Stimulated activated CD4-positive, alpha-beta T cell treated with anti-CD3 and anti-CD28 coated beads, Interleukin-1b, Interleukin-23, amount 100 ng/mL, for 24 hours (primary cell): ENCODE measurements at regions not wholly inside any gene's neighbourhood (a gene's known extent, or its start where the extent isn't known, plus 50 kb on each side); places are given as distances from the start of the nearest gene placed in this dataset.
"Not testable (repeated sequence)": the region's sequence is repeated elsewhere in the genome, so short reads cannot be mapped to it uniquely, and the experiment has no call there.

Experiments used
- DNase-seq, 4 experiments: peaks; one replicate each; pipeline ENCODE4 v3.0.0-alpha.2; 2020; ENCODE audit warnings: low read depth in 4 of 4, low spot score in 1 of 4

GRCh38 chr6:99802396-99803031 is 191.5 kb downstream of the MCHR2 start:
- DNase-seq, result no peak

- DNase-seq, result no peak
Measured at GRCh38 chr6:99808992-99809391, 185.0 kb downstream of the MCHR2 start.

DNA sequence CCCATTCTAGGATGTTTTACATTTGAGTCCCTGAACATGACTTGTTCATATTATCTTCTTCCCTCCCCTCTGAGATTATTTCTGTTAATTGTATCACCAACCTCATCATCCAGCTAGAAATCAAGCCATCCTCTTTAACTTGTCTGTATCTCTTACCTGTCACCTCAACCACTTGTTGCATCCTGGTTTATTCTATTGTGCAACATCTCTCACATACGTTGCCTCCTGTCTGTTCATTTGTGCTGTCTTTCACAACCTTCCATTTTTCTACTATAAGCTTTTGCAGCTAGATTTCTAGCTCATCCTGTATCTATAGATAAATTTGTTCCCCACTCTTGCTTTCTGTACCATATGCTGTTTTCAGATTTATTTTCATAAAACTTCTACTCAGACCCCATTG is 183.7 kb downstream of the MCHR2 start:
- DNase-seq, result no peak

DNA sequence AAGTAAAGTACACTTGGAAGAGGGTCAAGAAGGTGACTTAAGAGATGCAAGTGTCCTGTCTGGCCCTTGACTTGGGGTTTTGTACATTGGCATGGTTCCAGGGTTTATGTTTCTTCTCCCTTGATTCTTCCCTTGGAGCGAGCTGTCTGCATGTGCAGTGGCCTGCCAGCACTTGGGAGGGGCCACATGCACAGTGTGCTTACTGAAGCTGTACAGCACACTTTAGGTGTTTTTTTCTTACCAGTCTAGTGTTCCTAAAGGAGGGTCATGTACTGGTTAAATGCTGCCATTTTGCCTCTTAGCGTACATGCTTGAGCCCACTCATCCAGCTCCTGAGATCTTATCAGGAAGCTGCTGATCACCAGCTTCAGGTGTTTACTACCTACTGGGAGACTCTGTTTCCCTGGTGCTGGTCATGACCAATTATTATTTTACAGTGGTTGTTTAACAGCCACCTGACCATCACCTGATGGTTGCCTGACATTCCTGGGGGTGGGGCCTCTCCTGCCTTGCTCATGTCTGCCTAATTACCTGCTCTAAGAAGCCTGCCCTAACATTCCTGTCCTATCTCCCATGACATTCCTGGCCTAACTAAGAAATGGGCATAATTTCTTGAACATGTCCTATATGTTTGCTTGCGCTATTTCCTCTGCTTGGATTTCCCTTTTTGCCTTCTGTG is 182.9 kb downstream of the MCHR2 start:
- no peak for DNase-seq

DNA sequence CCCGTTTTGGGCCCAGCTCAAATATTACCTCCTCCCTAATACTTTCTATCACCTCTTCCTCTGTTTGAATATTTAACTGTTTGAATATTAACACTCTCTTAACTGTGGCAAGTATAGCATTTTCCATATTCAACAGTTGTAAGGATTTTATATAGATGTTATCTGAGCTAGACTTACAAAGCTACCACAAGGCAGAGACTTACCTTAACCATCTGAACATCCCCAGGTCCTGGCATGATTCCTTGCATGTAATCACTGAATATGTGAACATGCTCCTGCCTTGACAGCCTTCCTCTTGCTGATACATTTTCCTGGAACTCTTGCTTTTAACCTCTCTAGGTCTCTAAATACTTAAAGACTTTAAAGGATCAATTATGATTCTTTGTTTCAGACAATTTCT is 182.4 kb downstream of the MCHR2 start:
- DNase-seq, result no peak

GRCh38 chr6:99813565-99813964 is 180.5 kb downstream of the MCHR2 start:
- DNase-seq, result no peak

GRCh38 chr6:99814230-99814928 is 179.6 kb downstream of the MCHR2 start:
- DNase-seq, result no peak

DNA sequence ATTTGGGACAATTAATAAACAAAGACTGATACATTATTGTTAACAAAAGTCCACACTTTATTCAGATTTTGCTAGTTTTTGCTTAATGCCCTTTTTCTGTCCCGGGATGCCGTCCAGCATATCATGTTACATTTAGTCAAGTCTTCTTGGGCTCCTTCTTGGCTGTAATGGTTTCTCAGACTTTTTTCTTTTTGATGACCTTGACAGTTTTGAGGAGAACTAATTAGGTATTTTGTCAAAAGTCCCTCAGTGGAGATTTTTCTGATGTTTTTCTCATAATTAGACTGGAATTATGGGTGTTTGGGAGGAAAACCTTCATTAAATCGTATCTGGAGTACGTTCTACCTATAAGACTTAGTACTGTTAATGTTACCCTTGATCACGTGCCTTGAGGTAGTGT is 177.2 kb downstream of the MCHR2 start:
- DNase-seq, result no peak

GRCh38 chr6:99818161-99818560 is 175.9 kb downstream of the MCHR2 start:
- DNase-seq, result no peak

DNA sequence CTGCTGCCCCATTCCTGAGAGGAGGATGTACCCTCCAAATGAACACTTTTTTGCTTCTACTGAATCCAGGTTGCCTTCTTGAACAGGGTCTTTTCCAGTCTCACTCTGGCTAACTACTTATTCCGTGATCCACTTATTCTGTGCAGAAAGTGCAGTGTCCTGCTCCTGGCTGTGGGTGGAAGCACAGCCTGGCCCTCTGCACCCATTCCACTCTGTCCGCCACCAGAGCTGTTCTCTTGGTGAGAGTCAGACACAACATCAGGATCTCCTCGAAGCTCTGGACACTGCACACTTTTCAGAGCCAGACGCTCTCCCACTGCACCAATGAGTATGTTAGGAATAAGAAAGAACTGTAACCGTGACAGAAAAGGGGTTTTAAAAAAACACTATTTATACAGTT is 174.2 kb downstream of the MCHR2 start:
- no peak for DNase-seq

DNA sequence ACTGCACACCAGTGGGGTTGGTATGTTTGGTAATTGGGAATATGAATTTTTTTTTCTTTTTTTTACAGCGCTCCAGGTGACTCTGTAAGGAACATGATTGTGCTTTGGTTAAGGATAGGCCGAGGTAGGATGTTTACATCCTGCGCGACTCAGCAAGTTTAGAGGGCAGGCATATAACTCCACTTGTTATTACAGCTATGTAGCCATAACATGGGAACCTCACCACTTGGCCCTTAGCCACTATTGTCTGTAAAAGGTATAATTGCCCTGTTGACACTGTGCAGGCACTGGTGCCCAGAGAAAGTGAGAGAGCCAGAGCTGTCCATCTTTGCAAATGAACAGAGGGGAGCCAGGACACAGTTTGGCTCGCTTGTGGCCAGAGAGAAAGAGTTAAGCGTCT is 172.9 kb downstream of the MCHR2 start:
- no peak for DNase-seq

DNA sequence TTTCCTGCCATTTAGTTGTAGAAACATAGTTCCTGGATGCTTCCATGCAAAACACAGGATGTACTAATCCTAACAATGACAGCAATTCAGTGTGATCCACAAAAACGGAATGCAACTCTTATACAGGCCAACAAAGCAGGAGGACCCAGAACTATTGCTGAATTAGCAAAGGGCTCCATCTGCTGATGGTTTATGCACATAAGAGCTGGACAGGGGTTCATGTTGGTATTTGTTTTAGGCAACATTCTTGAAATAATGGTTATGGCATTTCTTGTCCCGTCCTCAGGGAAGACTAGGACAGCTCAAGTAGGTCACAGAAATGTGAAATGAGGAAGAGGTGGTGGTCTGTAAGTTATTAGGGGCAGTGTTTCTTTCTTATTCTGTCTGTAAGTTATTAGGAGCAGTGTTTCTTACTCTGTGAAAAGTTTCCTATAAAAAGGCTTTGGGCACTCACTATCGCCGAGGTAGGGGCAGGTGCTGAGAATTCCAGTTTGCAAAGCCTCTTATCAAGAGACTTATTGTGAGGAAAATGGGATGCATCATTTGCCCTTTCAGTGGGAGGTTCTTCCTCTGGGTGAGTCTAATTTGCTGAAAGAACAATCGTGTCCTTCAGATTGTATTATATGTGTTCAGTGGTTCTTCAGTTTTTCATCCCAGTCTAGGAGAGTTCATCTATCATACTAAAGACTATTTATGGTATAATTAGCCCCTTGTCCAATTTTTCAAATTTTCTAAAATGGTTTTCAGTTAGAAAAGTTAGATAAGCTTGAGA is 171.1 kb downstream of the MCHR2 start:
- no peak for DNase-seq

DNA sequence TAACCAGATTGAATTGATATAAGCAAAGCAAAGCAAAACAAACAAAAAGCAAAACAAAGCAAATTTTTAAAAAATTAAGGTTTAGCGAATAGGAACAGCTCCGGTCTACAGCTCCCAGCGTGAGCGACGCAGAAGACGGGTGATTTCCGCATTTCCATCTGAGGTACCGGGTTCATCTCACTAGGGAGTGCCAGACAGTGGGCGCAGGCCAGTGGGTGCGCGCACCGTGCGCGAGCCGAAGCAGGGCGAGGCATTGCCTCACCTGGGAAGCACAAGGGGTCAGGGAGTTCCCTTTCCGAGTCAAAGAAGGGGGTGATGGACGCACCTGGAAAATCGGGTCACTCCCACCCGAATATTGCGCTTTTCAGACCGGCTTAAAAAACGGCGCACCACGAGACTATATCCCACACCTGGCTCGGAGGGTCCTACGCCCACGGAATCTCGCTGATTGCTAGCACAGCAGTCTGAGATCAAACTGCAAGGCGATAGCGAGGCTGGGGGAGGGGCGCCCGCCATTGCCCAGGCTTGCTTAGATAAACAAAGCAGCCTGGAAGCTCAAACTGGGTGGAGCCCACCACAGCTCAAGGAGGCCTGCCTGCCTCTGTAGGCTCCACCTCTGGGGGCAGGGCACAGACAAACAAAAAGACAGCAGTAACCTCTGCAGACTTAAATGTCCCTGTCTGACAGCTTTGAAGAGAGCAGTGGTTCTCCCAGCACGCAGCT is 170.3 kb downstream of the MCHR2 start:
- not testable (repeated sequence) for DNase-seq

- no peak for DNase-seq
Measured at GRCh38 chr6:99833034-99833433, 161.0 kb downstream of the MCHR2 start.

DNA sequence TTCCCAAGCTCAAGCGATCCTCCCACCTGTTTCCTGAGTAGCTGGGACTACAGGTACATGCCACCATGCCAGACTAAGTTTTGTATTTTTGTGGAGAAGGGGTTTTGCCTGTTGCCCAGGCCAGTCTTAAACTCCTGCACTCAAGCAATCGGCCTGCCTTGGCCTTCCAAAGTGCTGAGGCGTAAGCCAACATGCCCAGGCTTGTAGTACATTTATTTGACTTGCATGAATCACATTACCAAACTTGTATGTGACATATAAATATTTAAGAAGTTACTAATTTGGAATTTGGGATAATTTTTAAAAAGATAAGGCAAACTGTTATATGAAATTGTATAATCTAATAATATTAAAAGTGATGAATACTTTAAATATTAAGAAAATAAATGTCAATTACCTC is 157.6 kb downstream of the MCHR2 start:
- no peak for DNase-seq

DNA sequence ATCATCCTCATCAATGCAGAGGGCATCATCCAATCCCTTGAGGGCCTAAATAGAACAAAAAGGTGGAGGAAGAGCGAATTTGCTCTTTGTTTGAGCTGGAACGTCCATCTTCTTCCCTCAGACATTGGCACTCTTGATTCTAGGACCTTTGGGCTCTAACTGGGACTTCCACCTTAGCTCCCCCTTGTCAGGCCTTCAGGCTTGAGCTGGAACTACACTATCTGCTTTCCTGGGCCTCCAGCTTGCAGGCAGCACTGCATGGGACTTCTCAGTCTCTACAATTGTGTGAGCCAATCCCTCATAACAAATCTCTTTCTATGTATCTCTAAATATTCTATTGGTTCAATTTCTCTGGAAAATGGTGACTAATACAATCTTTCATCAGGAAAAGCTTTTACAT is 155.4 kb downstream of the MCHR2 start:
- DNase-seq, result no peak

DNA sequence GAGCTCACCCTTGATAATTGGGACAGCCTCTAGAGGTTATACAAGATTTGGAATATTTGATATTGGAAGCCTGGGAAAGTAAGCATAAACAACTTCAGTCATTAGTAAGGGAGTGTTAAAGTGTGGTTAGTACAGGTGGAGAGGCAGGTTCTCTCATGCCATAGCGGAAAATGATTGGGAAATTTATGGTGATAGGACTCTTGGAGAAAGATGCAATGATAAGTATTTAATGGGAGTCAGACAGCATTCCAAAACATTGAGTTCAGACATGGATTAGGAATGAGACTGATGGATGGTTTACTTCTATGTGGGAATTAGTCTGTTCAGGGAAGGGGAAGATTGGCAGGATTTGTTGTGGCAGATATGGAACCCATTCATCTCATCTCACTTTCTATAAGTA is 152.7 kb downstream of the MCHR2 start:
- no peak for DNase-seq

- no peak for DNase-seq
Measured at GRCh38 chr6:99846006-99846405, 148.0 kb downstream of the MCHR2 start.

DNA sequence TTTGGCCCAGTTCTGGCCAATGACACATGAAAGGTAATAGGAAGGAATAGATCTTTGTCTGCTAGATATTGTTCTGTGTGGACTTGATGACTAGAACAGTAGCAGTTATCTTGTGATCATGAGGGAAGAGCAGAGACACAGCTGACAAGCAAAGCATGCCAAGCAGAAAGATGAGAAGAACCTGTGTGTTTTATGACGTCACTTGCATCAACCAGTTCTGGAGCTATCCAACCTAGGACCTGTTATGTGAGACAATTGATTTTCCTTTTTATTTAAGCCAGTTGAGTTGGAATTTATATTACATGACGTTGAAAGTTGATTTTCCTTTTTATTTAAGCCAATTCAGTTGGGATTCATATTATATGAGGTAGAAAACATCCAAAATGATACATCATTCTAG is 143.2 kb downstream of the MCHR2 start:
- no peak for DNase-seq

- no peak for DNase-seq
Measured at GRCh38 chr6:99852031-99852430, 142.0 kb downstream of the MCHR2 start.

DNA sequence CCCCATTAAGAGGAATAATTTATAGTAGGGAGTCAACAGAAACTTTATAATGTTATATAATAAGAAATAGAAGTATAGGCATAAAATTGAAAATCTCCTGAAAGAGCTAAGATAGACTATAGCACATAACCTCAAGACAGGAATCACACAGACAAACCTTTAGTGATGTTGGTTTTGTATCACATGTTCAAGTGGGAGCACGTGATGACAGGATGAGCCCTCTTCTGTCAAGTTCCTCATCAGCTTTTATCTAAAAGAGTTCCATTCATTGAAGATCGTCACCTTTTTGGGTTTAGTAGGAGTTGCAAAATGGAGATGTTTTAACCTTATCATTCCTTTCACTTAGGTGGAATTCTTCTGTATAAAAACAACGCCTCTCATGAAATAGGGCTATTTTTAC is 127.0 kb downstream of the MCHR2 start:
- no peak for DNase-seq
